GM12878 (cell line): ENCODE measurements at regions not wholly inside any gene's neighbourhood (a gene's known extent, or its start where the extent isn't known, plus 50 kb on each side); places are given as distances from the start of the nearest gene placed in this dataset.

Source experiments
- CEBPB ChIP-seq, 2 experiments: fragments of 150-350 bp in 1 of 2; IDR thresholded peaks; 2 replicates each; pipeline ENCODE4 v1.6.1; 2012 to 2014; ENCODE audit warnings: low read depth in 2 of 2, low read length in 2 of 2, borderline replicate concordance in 1 of 2, inconsistent platforms in 1 of 2
- CREB1 ChIP-seq: IDR thresholded peaks from 2 replicates; pipeline ENCODE4 v1.6.1; 2012; ENCODE audit warnings: low read depth, mild to moderate bottlenecking, inconsistent platforms
- ESRRA ChIP-seq: IDR thresholded peaks from 2 replicates; pipeline ENCODE4 v1.6.1; 2012; ENCODE audit warnings: mild to moderate bottlenecking, low read length, improper control_type of control experiment
- EZH2 ChIP-seq: IDR thresholded peaks from 2 replicates; pipeline ENCODE4 v1.6.1; 2012; ENCODE audit warnings: low read depth, mild to moderate bottlenecking, control low read depth, inconsistent platforms, low read length, borderline replicate concordance; ENCODE audit not compliant: control insufficient read depth
- FOS ChIP-seq: IDR thresholded peaks from 3 replicates; pipeline ENCODE4 v1.6.1; 2011; ENCODE audit warnings: borderline replicate concordance; ENCODE audit not compliant: insufficient read length; ENCODE audit errors: extremely low read depth
- GABPA ChIP-seq: IDR thresholded peaks from 2 replicates; pipeline ENCODE4 v1.6.1; 2014; ENCODE audit warnings: antibody characterized with exemption, low read depth, mild to moderate bottlenecking, inconsistent platforms
- HCFC1 ChIP-seq: fragments of 150-350 bp; IDR thresholded peaks from 2 replicates; pipeline ENCODE4 v1.6.1; 2014; ENCODE audit warnings: low read length
- MYC ChIP-seq: IDR thresholded peaks from 2 replicates; pipeline ENCODE4 v1.6.1; 2011; ENCODE audit warnings: mild to moderate bottlenecking, low read length, moderate library complexity, inconsistent platforms; ENCODE audit not compliant: insufficient read depth, insufficient replicate concordance, insufficient read length, severe bottlenecking
- POLR2A ChIP-seq: IDR thresholded peaks from 2 replicates; pipeline ENCODE4 v1.6.1; 2011; ENCODE audit warnings: low read depth, mild to moderate bottlenecking, low read length
- TAF1 ChIP-seq: IDR thresholded peaks from 2 replicates; pipeline ENCODE4 v1.6.1; 2011; ENCODE audit warnings: mild to moderate bottlenecking, low read depth, low read length, borderline replicate concordance
- ZNF24 ChIP-seq: fragments of 450-650 bp; IDR thresholded peaks from 2 replicates; pipeline ENCODE4 v1.6.1; 2017; ENCODE audit warnings: antibody characterized with exemption, mild to moderate bottlenecking
- TF ChIP-seq, protein P1 (sequence below): IDR thresholded peaks from 2 replicates; pipeline ENCODE4 v1.6.1; 2011; ENCODE audit warnings: borderline replicate concordance, low read depth, mild to moderate bottlenecking, moderate library complexity, low read length; ENCODE audit not compliant: insufficient read depth, poor library complexity, severe bottlenecking
- TF ChIP-seq, protein P2 (sequence below), 3 experiments: IDR thresholded peaks in 2 of 3; conservative IDR thresholded peaks in 1 of 3; 2 replicates each; pipeline ENCODE4 v1.5.1; 2011; ENCODE audit warnings: low read depth in 3 of 3, low read length in 3 of 3, mild to moderate bottlenecking in 3 of 3, control low read depth in 2 of 3, moderate library complexity in 2 of 3, inconsistent platforms in 1 of 3, mixed read lengths in 1 of 3; ENCODE audit not compliant: control insufficient read depth in 2 of 3, insufficient read depth in 1 of 3; ENCODE audit errors: extremely low read depth in 1 of 3

DNA sequence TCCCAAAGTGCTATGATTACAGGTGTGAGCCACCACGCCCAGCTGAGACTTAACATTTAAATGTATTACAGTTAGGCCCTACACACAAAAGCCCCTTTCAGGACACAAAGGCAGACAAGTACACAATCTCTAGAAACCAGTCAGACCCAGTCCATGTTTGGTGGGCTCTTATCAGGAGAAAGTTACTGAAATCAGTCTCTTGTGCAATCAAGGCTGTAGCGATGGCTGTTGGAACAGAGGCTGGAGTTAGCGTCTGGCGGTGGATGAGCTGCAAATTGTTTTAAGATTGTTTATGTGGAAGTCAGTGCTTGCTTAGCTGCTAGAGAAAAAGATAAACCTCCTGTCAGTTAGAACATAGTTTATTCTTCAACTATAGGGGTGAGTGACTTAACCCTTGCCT is 89.5 kb upstream of the SNRPN start:
- no peak for TF ChIP-seq ZNF24
- TF ChIP-seq, protein P1, sequence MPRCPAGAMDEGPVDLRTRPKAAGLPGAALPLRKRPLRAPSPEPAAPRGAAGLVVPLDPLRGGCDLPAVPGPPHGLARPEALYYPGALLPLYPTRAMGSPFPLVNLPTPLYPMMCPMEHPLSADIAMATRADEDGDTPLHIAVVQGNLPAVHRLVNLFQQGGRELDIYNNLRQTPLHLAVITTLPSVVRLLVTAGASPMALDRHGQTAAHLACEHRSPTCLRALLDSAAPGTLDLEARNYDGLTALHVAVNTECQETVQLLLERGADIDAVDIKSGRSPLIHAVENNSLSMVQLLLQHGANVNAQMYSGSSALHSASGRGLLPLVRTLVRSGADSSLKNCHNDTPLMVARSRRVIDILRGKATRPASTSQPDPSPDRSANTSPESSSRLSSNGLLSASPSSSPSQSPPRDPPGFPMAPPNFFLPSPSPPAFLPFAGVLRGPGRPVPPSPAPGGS: no peak
- TF ChIP-seq GABPA: no peak
- TF ChIP-seq, protein P2, sequence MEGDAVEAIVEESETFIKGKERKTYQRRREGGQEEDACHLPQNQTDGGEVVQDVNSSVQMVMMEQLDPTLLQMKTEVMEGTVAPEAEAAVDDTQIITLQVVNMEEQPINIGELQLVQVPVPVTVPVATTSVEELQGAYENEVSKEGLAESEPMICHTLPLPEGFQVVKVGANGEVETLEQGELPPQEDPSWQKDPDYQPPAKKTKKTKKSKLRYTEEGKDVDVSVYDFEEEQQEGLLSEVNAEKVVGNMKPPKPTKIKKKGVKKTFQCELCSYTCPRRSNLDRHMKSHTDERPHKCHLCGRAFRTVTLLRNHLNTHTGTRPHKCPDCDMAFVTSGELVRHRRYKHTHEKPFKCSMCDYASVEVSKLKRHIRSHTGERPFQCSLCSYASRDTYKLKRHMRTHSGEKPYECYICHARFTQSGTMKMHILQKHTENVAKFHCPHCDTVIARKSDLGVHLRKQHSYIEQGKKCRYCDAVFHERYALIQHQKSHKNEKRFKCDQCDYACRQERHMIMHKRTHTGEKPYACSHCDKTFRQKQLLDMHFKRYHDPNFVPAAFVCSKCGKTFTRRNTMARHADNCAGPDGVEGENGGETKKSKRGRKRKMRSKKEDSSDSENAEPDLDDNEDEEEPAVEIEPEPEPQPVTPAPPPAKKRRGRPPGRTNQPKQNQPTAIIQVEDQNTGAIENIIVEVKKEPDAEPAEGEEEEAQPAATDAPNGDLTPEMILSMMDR (IDR thresholded peaks at IDR 0.05 in 2 of 3, conservative IDR thresholded peaks at IDR 0.05 in 1 of 3; ENCODE audit: control insufficient read depth in 2 of 3, extremely low read depth in 1 of 3, insufficient read depth in 1 of 3, low read depth in 3 of 3, low read length in 3 of 3): no peak
- no peak for TF ChIP-seq MYC
- no peak for TF ChIP-seq TAF1
- no peak for TF ChIP-seq POLR2A
- TF ChIP-seq EZH2: no peak
- TF ChIP-seq ESRRA: no peak
- no peak for TF ChIP-seq CREB1
- TF ChIP-seq FOS: no peak
- TF ChIP-seq HCFC1: no peak
- TF ChIP-seq CEBPB (IDR thresholded peaks at IDR 0.05; ENCODE audit: borderline replicate concordance in 1 of 2, low read depth in 2 of 2, low read length in 2 of 2): no peak
